Cardiac fibroblast (primary cell): ENCODE measurements at regions not wholly inside any gene's neighbourhood (a gene's known extent, or its start where the extent isn't known, plus 50 kb on each side); places are given as distances from the start of the nearest gene placed in this dataset.

ENCODE experiments used
- DNase-seq, 2 donors: peaks; one replicate each; pipeline versions ENCODE4 v3.0.0 to v3.0.0-alpha.2; 2010; ENCODE audit warnings: low read depth in 2 of 2
- H3K4me3 ChIP-seq, 2 donors: replicated peaks in 1 of 2; 1 replicate in 1 of 2; 2 replicates in 1 of 2; pipeline ENCODE4 v1.5.1; 2011; ENCODE audit warnings: low read depth in 2 of 2, low read length in 2 of 2, mild to moderate bottlenecking in 2 of 2, moderate library complexity in 1 of 2
- CTCF ChIP-seq: IDR thresholded peaks from one replicate; pipeline ENCODE4 v1.5.1; 2011; ENCODE audit warnings: low read depth, mild to moderate bottlenecking, low read length, inconsistent platforms

- no peak for TF ChIP-seq CTCF
- no peak overlapping the region for H3K4me3 ChIP-seq
Observed at GRCh38 chr17:62866471-62866870, 58.4 kb upstream of the MARCHF10 start.

GRCh38 chr17:62865586-62865985 is 57.5 kb upstream of the MARCHF10 start:
- no peak for DNase-seq
- H3K4me3 ChIP-seq: no peak overlapping the region
- no peak for TF ChIP-seq CTCF

More at GRCh38 chr17:62866471-62866870, 58.4 kb upstream of the MARCHF10 start:
- DNase-seq: peak; percentile 22 to 28

DNA sequence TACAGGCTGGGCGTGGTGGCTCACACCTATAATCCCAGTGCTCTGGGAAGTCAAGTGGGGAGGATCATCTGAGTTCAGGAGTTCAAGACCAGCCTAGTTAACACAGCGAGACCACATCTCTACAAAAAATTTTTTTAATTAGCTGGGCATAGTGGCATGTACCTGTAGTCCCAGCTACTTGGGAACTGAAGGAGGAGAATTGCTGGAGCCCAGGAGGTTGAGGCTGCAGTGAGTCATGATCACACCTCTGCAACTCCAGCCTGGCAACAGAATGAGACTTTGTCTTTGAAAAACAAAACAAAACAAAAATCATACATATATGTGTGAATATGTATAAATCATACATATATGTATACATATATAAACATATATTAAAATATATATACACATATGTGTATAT is 54.1 kb upstream of the MARCHF10 start:
- TF ChIP-seq CTCF: no peak
- no peak overlapping the region for H3K4me3 ChIP-seq
- DNase-seq: peak in 1 of 2 donors; percentile 17

- peak; percentile 10 to 46 for DNase-seq
- TF ChIP-seq CTCF: no peak
- H3K4me3 ChIP-seq: no peak overlapping the region
Observed at GRCh38 chr17:62860962-62861873, 53.1 kb upstream of the MARCHF10 start.

GRCh38 chr17:62859146-62859545 is 51.0 kb upstream of the MARCHF10 start:
- H3K4me3 ChIP-seq: no peak overlapping the region
- TF ChIP-seq CTCF: peak; percentile 13
- peak; percentile 91 to 92 for DNase-seq
